PC-3 (cell line): ENCODE measurements at regions not wholly inside any gene's neighbourhood (a gene's known extent, or its start where the extent isn't known, plus 50 kb on each side); places are given as distances from the start of the nearest gene placed in this dataset.
A peak's percentile ranks its signal among the peaks of the same experiment; 100 is the strongest.

Experiments used
- ATAC-seq: fragments of 200-7000 bp; cut with Tn5 transposase; 2 replicates; pipeline ENCODE4 v1.9.1; 2020; ENCODE audit warnings: mild to moderate bottlenecking, moderate library complexity
- BruUV-seq: library from RNA; stranded (reverse); fragments of 400-500 nt; replicated peaks from 2 replicates; lab custom pipeline; 2021; lab: Mats Ljungman, UMichigan
- CTCF ChIA-PET: fragments of 300-600 bp; sonication (Branson Sonifier 250); formaldehyde crosslinking; loops from one replicate; lab custom pipeline; 2022; ENCODE audit warnings: antibody characterized with exemption; lab: Charles Lee
- POLR2A ChIA-PET: fragments of 300-600 bp; sonication (Branson Sonifier 250); formaldehyde crosslinking; loops from one replicate; lab custom pipeline; 2022; ENCODE audit warnings: antibody characterized with exemption; ENCODE audit not compliant: unreplicated experiment; lab: Charles Lee
- DNase-seq: peaks from one replicate; pipeline ENCODE4 v3.0.0-alpha.2; 2015
- H2AFZ ChIP-seq: fragments of 300-600 bp; sonication (generic); 2 replicates; pipeline ENCODE4 v1.6.0; 2016; ENCODE audit warnings: antibody characterized with exemption, low read length
- H3F3A ChIP-seq: fragments of 300-600 bp; sonication (generic); one replicate; pipeline ENCODE4 v1.6.0; 2017; ENCODE audit warnings: antibody characterized with exemption, low read length, control low read depth, mild to moderate bottlenecking; ENCODE audit not compliant: unreplicated experiment
- H3K27ac ChIP-seq: fragments of 300-600 bp; sonication (generic); 2 replicates; pipeline ENCODE4 v1.5.1; 2016; ENCODE audit warnings: mild to moderate bottlenecking, low read length
- H3K27me3 ChIP-seq: fragments of 300-600 bp; sonication (generic); 2 replicates; pipeline ENCODE4 v1.6.1; 2016; ENCODE audit warnings: low read length, mixed read lengths
- H3K36me3 ChIP-seq: fragments of 300-600 bp; sonication (generic); 2 replicates; pipeline ENCODE4 v1.6.1; 2016; ENCODE audit warnings: low read depth, mixed run types, low read length, mixed read lengths
- H3K4me1 ChIP-seq: fragments of 300-600 bp; sonication (generic); 2 replicates; pipeline ENCODE4 v1.5.1; 2016; ENCODE audit warnings: low read length; ENCODE audit not compliant: insufficient read depth
- H3K4me2 ChIP-seq: fragments of 300-600 bp; sonication (generic); 2 replicates; pipeline ENCODE4 v1.6.0; 2016; ENCODE audit warnings: low read length
- H3K4me3 ChIP-seq: fragments of 300-600 bp; sonication (generic); 2 replicates; pipeline ENCODE4 v1.5.1; 2016; ENCODE audit warnings: mild to moderate bottlenecking, low read length, mixed read lengths
- H3K79me2 ChIP-seq: fragments of 300-600 bp; sonication (generic); 2 replicates; pipeline ENCODE4 v1.6.1; 2017; ENCODE audit warnings: low read length, mixed read lengths
- H3K9ac ChIP-seq: fragments of 300-600 bp; sonication (generic); 2 replicates; pipeline ENCODE4 v1.6.0; 2016; ENCODE audit warnings: mild to moderate bottlenecking, low read length
- H3K9me2 ChIP-seq: fragments of 300-600 bp; sonication (generic); replicated peaks from 2 replicates; pipeline ENCODE4 v1.6.1; 2016; ENCODE audit warnings: mixed run types, low read length, mixed read lengths
- H3K9me3 ChIP-seq: fragments of 300-600 bp; sonication (generic); 2 replicates; pipeline ENCODE4 v1.6.1; 2016; ENCODE audit warnings: low read length, mixed read lengths
- H4K20me1 ChIP-seq: fragments of 300-600 bp; sonication (generic); 2 replicates; pipeline ENCODE4 v1.6.1; 2016; ENCODE audit warnings: low read length, mixed read lengths
- CTCF ChIP-seq: fragments of 300-600 bp; sonication (generic); conservative IDR thresholded peaks from 2 replicates; pipeline ENCODE4 v1.5.1; 2017; ENCODE audit warnings: antibody characterized with exemption, low read depth, mild to moderate bottlenecking, low read length
- EZH2 ChIP-seq: fragments of 300-600 bp; sonication (generic); IDR thresholded peaks from one replicate; pipeline ENCODE4 v1.6.1; 2017; ENCODE audit warnings: antibody characterized with exemption, mild to moderate bottlenecking, low read length; ENCODE audit not compliant: unreplicated experiment
- EZH2phosphoT487 ChIP-seq: fragments of 300-600 bp; sonication (generic); IDR thresholded peaks from 2 replicates; pipeline ENCODE4 v1.6.1; 2018; ENCODE audit warnings: mild to moderate bottlenecking, antibody characterized with exemption, low read length, borderline replicate concordance
- intact Hi-C: fragments of 100-400 bp; cut with micrococcal nuclease; formaldehyde crosslinking; loops from 2 replicates; pipeline ENCODE4 v1.9.0; 2023

GRCh38 chr17:55580596-55581133, 69.4 kb upstream of the SMIM36 start:
- DNase-seq (no peak), ATAC-seq (no peak)
- H3K79me2 ChIP-seq, result no peaks in the 10 kb centered on the region
- H3K27me3 ChIP-seq, result no peaks in the 10 kb centered on the region
- H3K36me3 ChIP-seq, result no peaks in the 10 kb centered on the region
- CTCF ChIA-PET, result no interaction called here
- H3K27ac ChIP-seq, result no peak overlapping the region
- no peak for TF ChIP-seq CTCF
- peaks cover 41% of the 10 kb centered on the region for H3K4me1 ChIP-seq
- H3K4me2 ChIP-seq, result no peak overlapping the region
- no TSS peak for BruUV-seq
- no peak overlapping the region for H2AFZ ChIP-seq
- no peaks in the 10 kb centered on the region for H3K9me3 ChIP-seq
- H3F3A ChIP-seq, result no peaks in the 10 kb centered on the region
- H3K4me3 ChIP-seq, result no peak overlapping the region
- POLR2A ChIA-PET, result no interaction called here
- H4K20me1 ChIP-seq, result no peaks in the 10 kb centered on the region
- no peak overlapping the region for H3K9ac ChIP-seq
- no peaks in the 10 kb centered on the region for H3K9me2 ChIP-seq
- intact Hi-C loops, result no loop called here

DNA sequence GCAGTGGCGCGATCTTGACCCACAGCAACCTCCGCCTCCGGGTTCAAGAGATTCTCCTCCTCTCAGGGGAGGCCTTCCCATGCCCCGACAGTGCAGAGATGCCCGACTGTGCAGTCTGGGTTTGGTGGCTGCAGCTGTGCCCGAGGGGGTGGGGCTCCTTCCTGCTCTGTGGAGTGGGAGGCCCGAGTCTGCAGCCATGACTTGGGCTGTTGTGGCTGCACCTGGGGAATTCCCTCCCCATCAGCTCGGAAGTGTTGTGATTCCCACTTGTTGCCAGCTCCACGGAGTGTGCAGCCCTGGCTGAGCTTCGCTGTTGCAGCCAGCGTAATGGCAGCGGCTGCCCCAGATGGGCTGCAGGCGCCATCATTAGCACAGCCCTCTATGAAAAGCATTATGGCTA, 66.4 kb upstream of the SMIM36 start:
- Histone ChIP-seq H3K4me2 (peak overlapping the region; percentile 68; the same call in 1 of the 2 replicates), H3K4me3 (no peak overlapping the region), H3K79me2 (no peaks in the 10 kb centered on the region), H3K27me3 (no peaks in the 10 kb centered on the region), H2AFZ (no peak overlapping the region; the same call in 1 of the 2 replicates), H3F3A (no peaks in the 10 kb centered on the region), H3K4me1 (peaks cover 26% of the 10 kb centered on the region), H3K9me2 (no peaks in the 10 kb centered on the region), H3K9me3 (no peaks in the 10 kb centered on the region), H3K36me3 (no peaks in the 10 kb centered on the region), H3K9ac (0 out of 2 replicates have a peak overlapping the region, but pooled peaks have one; percentile 39), H4K20me1 (no peaks in the 10 kb centered on the region), H3K27ac (peak overlapping the region; percentile 84)
- intact Hi-C loops, result loop anchor here (2.0 to 10.0 kb wide), 2 partner anchors 29 to 123 kb away; no protein-coding TSS in a partner anchor
- CTCF ChIA-PET, result no interaction called here
- no TSS peak for BruUV-seq
- ATAC-seq (no peak), DNase-seq (no peak)
- POLR2A ChIA-PET, result no interaction called here
- TF ChIP-seq EZH2phosphoT487 (no peak), EZH2 (no peak), CTCF (no peak)

- POLR2A ChIA-PET, result no interaction called here
- DNase-seq (peak; percentile 71), ATAC-seq (peak; percentile 62)
- no peaks in the 10 kb centered on the region for H3K9me2 ChIP-seq
- H3K4me2 ChIP-seq, result peak overlapping the region; percentile 68
- no peaks in the 10 kb centered on the region for H3F3A ChIP-seq
- peak overlapping the region; percentile 84 for H3K27ac ChIP-seq
- intact Hi-C loops, result loop anchor here (2.0 to 10.0 kb wide), 2 partner anchors 30 to 122 kb away; no protein-coding TSS in a partner anchor
- H3K79me2 ChIP-seq, result no peaks in the 10 kb centered on the region
- H4K20me1 ChIP-seq, result no peaks in the 10 kb centered on the region
- peak overlapping the region; percentile 45 for H3K4me3 ChIP-seq
- H3K27me3 ChIP-seq, result no peaks in the 10 kb centered on the region
- peak overlapping the region; percentile 73 for H2AFZ ChIP-seq
- TF ChIP-seq EZH2phosphoT487 (no peak), CTCF (no peak), EZH2 (no peak)
- no TSS peak for BruUV-seq
- peaks cover 25% of the 10 kb centered on the region for H3K4me1 ChIP-seq
- H3K9me3 ChIP-seq, result no peaks in the 10 kb centered on the region
- CTCF ChIA-PET, result no interaction called here
- H3K9ac ChIP-seq, result peak overlapping the region; percentile 39
- no peaks in the 10 kb centered on the region for H3K36me3 ChIP-seq
Measured at GRCh38 chr17:55576996-55577586, 65.8 kb upstream of the SMIM36 start.
